Caki2 (cell line): ENCODE measurements at regions not wholly inside any gene's neighbourhood (a gene's known extent, or its start where the extent isn't known, plus 50 kb on each side); places are given as distances from the start of the nearest gene placed in this dataset.
A peak's percentile ranks its signal among the peaks of the same experiment; 100 is the strongest.

ENCODE experiments used
- DNase-seq: peaks from one replicate; pipeline ENCODE4 v3.0.0-alpha.2; 2015; ENCODE audit warnings: low read depth
- in situ Hi-C: cut with HindIII; loops from 2 replicates; pipeline ENCODE4 v1.10.0; 2016; ENCODE audit warnings: low sequenced_read_pairs, low pct_unique_long_range_greater_than_20kb, mixed read lengths

- DNase-seq: no peak
- in situ Hi-C loops: no loop called here
Observed at GRCh38 chr3:124453189-124453588, 277.1 kb upstream of the UMPS start.

DNA sequence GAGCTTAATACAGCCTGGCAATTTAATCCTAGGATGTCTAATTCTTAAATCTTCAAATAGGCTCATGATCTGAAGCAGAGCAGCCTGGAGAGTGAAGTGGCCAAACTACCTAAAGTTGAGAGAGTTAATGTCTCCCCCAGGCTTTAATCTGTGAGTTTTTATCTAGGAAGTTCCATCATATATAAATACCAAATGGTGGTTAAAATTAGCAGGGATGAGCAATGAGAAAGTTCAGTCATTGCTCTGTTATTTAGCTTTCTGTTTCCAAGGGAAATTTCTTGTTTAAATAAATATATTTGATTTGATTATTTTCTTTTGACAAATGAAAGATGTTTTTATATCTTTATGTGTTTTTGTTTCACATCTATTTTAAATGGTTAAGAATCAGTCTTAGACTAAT, 274.4 kb upstream of the UMPS start:
- DNase-seq: no peak
- in situ Hi-C loops: no loop called here

GRCh38 chr3:124456506-124456905, 273.7 kb upstream of the UMPS start:
- in situ Hi-C loops: no loop called here
- DNase-seq: no peak

DNA sequence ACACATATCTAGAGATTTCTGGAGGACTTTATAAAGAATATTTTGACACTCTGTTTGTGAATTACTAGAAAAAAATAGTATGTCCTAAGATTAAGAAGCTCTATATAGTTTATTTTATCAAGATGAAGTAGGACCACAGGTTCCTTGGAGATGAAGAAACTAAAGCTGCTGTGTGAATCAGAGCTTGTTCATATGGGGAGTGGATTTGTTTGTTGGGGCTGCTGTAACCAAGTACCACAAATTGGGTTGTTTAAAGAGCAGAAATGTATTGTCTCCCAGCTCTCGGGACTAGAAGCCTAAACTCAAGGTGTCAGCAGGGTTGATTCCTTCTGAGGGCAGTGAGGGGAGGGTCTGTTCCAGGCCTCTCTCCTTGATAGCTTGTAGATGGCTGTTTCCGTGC, 270.6 kb upstream of the UMPS start:
- DNase-seq: no peak
- in situ Hi-C loops: no loop called here

DNA sequence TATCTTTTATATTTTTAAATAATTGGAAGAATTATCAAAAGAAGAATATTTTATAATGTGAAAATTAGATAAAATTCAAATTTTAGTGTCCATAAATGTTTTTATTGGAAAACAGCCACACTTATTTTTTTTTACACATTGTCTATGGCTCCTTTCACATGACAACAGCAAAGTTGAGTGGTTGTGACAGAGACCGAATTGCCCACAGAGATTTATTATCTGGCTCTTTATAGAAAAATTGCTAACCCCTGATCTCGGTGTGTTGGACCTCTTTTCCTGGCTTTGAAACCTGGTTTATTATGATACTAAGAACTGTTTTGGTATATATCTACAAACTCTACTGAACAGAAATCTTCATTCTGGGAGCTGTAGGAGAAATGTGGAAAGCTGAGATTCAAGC, 269.1 kb upstream of the UMPS start:
- DNase-seq: no peak
- in situ Hi-C loops: no loop called here

DNA sequence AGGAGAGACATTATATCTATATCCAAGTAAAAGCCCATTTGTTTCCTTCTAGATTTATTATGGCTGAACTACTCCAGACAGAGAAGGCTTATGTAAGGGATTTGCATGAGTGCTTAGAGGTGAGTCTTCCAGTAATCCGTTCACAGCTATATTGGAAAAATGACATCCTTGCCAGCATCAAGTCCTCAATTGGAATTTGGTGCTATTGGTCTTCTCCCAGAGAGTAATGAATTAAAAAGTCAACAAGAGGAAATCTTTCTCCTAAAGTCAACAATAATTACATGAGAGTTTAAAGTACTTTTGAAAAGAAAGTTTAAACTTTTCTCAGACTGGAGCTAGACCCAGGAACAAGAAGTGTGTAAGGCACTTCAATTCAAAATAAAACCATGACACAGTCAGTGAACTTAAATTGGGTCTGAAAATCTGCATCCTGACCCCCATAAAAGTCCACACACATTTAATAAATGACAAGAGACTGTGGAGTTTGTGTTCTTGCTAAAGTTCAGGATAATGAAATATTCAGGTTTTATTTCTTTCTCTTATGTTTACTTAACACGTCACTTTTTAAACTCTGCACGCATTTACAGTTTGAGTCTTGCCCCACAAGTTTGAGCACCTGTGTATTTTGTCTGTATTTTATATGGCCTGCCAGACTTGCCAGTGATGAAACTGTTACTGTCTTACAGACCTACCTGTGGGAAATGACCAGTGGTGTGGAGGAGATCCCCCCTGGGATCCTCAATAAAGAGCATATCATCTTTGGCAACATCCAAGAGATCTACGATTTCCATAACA, 268.2 kb upstream of the UMPS start:
- in situ Hi-C loops: no loop called here
- no peak for DNase-seq

- DNase-seq: no peak
- in situ Hi-C loops: no loop called here
Observed at GRCh38 chr3:124463234-124463633, 267.0 kb upstream of the UMPS start.

DNA sequence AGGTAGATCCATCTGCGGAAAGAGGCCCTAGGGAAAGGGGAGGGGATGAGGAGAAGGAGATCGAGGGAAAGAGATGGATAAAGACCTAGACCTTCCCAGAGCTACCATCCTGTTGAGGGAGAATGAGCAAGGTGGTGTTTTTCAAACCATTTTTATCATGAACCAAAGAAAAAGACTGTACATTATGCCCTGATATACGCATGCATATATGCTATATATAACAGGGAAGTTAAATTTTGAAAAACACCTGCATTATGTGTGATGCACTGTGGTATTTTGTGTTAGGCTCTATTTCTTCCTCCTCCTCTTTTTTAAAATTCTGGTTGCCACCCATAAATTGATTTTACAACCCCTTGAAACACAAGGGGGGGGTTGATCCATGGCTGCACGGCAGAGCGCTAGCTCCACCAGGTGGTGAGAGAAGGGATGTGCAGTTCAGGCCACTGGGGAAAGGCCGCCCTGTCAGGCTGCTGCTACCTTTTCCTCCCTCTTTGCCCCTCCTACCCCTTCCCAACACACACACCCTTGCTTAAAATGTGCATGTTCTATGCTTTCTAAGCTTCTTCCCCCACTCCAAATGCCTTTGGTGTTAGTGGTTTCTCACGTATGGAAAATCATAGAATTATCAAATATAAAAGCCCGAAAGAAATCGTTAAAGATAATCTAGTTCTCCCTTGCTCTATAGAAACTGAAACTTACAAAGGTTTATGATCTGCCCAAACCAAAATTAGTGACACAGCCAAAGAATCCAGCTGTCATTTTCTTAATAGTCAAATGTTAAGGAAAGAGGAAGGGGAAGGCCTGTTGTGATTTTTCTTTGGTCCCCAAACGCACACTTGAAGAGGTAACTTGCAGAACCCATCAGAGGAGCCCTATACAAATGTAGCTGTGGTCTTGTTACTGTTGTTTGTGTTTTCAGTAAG, 262.0 kb upstream of the UMPS start:
- peak; percentile 45 for DNase-seq
- in situ Hi-C loops: no loop called here

GRCh38 chr3:124469555-124469954, 260.7 kb upstream of the UMPS start:
- in situ Hi-C loops: no loop called here

GRCh38 chr3:124478830-124479229, 251.4 kb upstream of the UMPS start:
- in situ Hi-C loops: no loop called here
- no peak for DNase-seq

More at GRCh38 chr3:124469555-124469954, 260.7 kb upstream of the UMPS start:
- DNase-seq: no peak

DNA sequence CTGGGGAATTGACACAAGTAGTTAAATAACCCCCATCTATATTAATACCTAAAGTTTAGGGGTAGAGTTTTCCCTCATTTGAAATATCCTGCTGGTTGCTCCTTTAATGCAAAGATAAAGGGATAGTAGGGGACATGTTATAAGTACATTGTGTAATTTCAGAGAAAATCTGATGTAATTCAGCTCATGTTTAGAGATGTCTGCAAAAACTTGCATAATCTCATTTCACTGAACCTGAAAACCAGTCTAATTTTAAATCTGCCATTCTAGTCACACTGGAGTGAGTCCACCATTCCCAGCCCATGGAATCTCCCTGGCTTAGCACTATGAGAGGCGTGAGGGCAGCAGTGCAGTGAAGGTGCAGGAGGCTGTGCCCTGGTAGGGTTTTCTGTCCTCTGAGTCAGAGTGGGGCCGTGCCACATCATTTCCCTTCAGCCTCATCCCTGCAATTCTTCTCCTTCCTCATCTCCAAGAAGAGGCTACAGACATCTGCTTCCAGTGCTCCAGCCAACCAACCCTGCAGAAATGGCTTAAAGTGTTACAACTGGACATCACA, 246.3 kb upstream of the UMPS start:
- in situ Hi-C loops: no loop called here

GRCh38 chr3:124486324-124486723, 243.9 kb upstream of the UMPS start:
- in situ Hi-C loops: no loop called here
- DNase-seq: no peak

More for the DNA sequence above, 246.3 kb upstream of the UMPS start:
- peak; percentile 22 for DNase-seq

DNA sequence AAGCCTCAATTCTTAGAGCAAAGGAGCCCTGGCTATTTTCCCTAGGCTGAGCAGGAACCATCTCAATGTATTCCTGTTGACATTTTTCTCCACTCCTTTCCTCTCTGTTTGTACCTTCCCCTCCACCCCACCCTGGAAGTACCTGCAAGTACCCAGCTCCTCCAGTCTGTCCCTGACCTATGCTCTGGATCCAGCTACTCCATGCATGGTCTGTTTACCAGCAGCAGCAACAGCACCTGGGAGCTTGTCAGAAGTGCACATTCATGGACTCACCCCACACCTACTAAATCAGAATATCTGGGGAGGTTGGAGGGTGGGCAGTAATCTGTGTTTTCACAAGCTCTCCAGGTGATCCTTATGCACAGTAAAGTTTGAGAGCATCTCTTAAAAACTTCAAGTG, 240.7 kb upstream of the UMPS start:
- no peak for DNase-seq
- in situ Hi-C loops: no loop called here

- in situ Hi-C loops: no loop called here
- no peak for DNase-seq
Observed at GRCh38 chr3:124491098-124491497, 239.2 kb upstream of the UMPS start.

- no peak for DNase-seq
- in situ Hi-C loops: no loop called here
Observed at GRCh38 chr3:124491875-124492274, 238.4 kb upstream of the UMPS start.

- in situ Hi-C loops: no loop called here
- peak; percentile 55 for DNase-seq
Observed at GRCh38 chr3:124492824-124493223, 237.4 kb upstream of the UMPS start.

DNA sequence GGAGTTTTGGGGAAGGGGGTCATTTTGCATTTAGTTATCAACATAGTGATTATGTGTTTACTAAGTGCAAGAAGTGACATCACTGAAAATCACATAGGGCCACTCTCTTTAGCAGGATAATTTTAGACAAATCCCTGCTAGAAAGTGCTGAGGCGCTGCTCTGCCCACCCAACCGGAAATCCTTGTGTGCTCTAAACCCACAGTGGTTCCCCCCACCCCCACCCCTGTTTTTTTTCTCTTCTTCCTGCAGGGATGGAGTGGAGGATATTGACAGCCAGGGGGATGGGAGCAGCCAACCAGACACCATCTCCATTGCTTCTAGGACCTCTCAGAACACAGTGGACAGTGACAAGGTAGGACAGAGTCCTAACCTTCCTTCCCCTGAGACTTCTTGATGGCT, 234.2 kb upstream of the UMPS start:
- in situ Hi-C loops: no loop called here
- no peak for DNase-seq

DNA sequence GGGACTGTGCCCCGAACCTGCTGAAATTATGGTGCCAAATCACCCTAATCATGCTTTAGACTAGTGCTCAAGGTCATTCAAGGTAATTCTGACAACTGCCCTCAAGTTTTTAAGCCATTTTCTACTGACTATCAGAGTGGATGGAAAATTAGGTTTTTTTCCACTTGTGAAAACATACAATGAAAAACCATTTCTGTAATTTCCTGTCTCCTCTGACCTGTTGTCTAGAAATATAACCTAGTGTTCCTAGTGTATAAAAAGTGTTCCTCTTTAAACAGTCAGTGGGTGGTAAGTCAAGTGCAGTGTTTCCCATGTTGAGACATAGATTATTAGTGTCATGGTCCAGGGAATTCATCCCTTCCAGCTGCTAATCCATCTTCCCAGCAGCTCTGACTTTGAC, 232.8 kb upstream of the UMPS start:
- no peak for DNase-seq
- in situ Hi-C loops: no loop called here

DNA sequence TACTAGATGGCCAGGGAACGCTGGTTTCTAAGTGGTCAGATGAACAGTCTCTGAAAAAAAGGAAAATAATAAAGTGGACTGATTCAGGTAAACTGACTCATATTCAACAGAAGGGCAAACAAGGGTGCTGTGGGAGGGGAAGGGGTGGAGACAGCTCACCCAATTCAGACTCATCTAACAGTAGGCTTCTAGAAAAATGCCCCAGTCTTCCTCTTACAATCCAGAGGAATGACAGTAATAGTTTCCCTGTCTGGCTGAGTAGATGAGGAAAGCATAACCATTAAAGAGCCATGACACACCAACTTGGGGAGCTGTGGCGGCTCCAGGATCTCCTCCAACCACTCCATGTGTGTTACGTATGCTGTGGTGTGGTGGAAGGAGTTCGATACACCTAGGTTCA, 231.4 kb upstream of the UMPS start:
- in situ Hi-C loops: no loop called here
- DNase-seq: no peak
